ENCODE measurements at regions not wholly inside any gene's neighbourhood (a gene's known extent, or its start where the extent isn't known, plus 50 kb on each side); places are given as distances from the start of the nearest gene placed in this dataset.

DNA sequence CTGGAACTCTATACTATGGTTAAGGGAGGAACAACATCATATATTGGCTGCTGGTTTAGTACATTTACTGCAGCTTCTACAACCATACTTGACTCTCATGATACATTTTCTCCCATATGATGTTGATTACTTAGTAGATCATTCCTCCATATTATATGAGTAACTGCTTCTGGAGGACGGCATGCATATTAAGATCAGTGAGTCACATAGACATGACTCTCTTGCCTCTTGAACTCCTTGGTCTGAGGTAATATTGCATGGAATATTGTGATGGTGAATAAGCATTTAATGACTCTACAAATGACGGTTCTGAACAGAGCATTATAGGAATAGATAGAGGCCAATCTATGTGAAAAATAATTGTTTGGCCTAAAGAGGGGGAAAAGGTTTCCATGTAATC, 418.8 kb upstream of the SPHKAP start:
- TF ChIP-seq POLR2AphosphoS5 (IDR thresholded peaks at IDR 0.05; ENCODE audit: insufficient read depth, low read depth, low read length) (no peak), JUN (IDR thresholded peaks at IDR 0.05; ENCODE audit: borderline replicate concordance, insufficient read depth, insufficient read length, low read depth) (no peak), POLR2A (IDR thresholded peaks at IDR 0.05; ENCODE audit: low read depth, low read length) (no peak), FOS (IDR thresholded peaks at IDR 0.05; ENCODE audit: borderline replicate concordance, insufficient read depth, low read length) (no peak), GATA2 (IDR thresholded peaks at IDR 0.05; ENCODE audit: insufficient read depth, insufficient read length, low read depth, low read length) (no peak), MYC (IDR thresholded peaks at IDR 0.05; ENCODE audit: low read depth, low read length) (no peak), EZH2 (IDR thresholded peaks at IDR 0.05; ENCODE audit: borderline replicate concordance, low read depth, low read length, severe bottlenecking) (no peak)
- TF ChIP-seq, protein P1, sequence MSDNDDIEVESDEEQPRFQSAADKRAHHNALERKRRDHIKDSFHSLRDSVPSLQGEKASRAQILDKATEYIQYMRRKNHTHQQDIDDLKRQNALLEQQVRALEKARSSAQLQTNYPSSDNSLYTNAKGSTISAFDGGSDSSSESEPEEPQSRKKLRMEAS (IDR thresholded peaks at IDR 0.05; ENCODE audit: insufficient read depth, insufficient read length): no peak
- TF ChIP-seq, protein P2, sequence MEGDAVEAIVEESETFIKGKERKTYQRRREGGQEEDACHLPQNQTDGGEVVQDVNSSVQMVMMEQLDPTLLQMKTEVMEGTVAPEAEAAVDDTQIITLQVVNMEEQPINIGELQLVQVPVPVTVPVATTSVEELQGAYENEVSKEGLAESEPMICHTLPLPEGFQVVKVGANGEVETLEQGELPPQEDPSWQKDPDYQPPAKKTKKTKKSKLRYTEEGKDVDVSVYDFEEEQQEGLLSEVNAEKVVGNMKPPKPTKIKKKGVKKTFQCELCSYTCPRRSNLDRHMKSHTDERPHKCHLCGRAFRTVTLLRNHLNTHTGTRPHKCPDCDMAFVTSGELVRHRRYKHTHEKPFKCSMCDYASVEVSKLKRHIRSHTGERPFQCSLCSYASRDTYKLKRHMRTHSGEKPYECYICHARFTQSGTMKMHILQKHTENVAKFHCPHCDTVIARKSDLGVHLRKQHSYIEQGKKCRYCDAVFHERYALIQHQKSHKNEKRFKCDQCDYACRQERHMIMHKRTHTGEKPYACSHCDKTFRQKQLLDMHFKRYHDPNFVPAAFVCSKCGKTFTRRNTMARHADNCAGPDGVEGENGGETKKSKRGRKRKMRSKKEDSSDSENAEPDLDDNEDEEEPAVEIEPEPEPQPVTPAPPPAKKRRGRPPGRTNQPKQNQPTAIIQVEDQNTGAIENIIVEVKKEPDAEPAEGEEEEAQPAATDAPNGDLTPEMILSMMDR (IDR thresholded peaks at IDR 0.05; ENCODE audit: extremely low read depth in 1 of 2, insufficient read depth in 1 of 2, low read depth in 1 of 2, low read length in 2 of 2): no peak
- intact Hi-C loops (cut with micrococcal nuclease) (loop anchor here (1.0 kb wide), 1 partner anchor 44 kb away; no protein-coding TSS in a partner anchor), dilution Hi-C loops (cut with MboI; ENCODE audit: extremely low pct_ligation_motif_present, low sequenced_read_pairs) (no loop called here)
- Histone ChIP-seq H3K27me3 (ENCODE audit: control insufficient read depth in 2 of 2, insufficient read depth in 2 of 2, low read length in 2 of 2) (no peaks in the 10 kb centered on the region), H3K79me2 (ENCODE audit: control insufficient read depth, insufficient read depth, low read length) (no peaks in the 10 kb centered on the region), H3K4me1 (ENCODE audit: control insufficient read depth, extremely low read depth, insufficient read depth, low read length) (no peaks in the 10 kb centered on the region), H2AFZ (ENCODE audit: low read depth, low read length) (no peak overlapping the region), H4K20me1 (replicated peaks; ENCODE audit: control insufficient read depth, extremely low read depth, insufficient read depth, low read length) (no peaks in the 10 kb centered on the region), H3K27ac (ENCODE audit: insufficient read depth, low read depth, low read length) (no peak overlapping the region), H3K4me3 (replicated peaks in 1 of 3; ENCODE audit: insufficient read depth in 1 of 3, low read depth in 1 of 3, low read length in 3 of 3) (no peak overlapping the region), H3K9me3 (replicated peaks; ENCODE audit: control insufficient read depth, insufficient read depth, low read length) (peaks cover 5% of the 10 kb centered on the region), H3K36me3 (ENCODE audit: control insufficient read depth in 2 of 2, extremely low read depth in 1 of 2, insufficient read depth in 2 of 2, low read length in 2 of 2) (no peaks in the 10 kb centered on the region), H3K4me2 (ENCODE audit: insufficient read depth, low read length) (no peak overlapping the region), H3K9me1 (replicated peaks; ENCODE audit: control insufficient read depth, extremely low read depth, insufficient read depth, low read length) (no peaks in the 10 kb centered on the region), H3K9ac (replicated peaks; ENCODE audit: extremely low read depth, insufficient read depth, low read length) (no peak overlapping the region)
- ChIA-PET CTCF (no interaction called here), POLR2A (no interaction called here)
- no peak for DNase-seq (ENCODE audit: low read depth, low spot score)
- no TSS peak for BruUV-seq (replicated peaks)
- FAIRE-seq: no peak

Measured in endothelial cell of umbilical vein (primary cell).